Astrocyte (in vitro differentiated cells and primary cell): ENCODE measurements at regions not wholly inside any gene's neighbourhood (a gene's known extent, or its start where the extent isn't known, plus 50 kb on each side); places are given as distances from the start of the nearest gene placed in this dataset.

Source experiments
- DNase-seq: peaks from one replicate; pipeline ENCODE4 v3.0.0-alpha.2; 2010; ENCODE audit warnings: low read depth
- FAIRE-seq: peaks from 2 replicates; lab custom pipeline; 2011; peaks lifted over from hg19 to GRCh38; lab: Jason Lieb, UNC
- H2AFZ ChIP-seq: 2 replicates; pipeline ENCODE4 v1.6.0; 2012; ENCODE audit warnings: low read depth, low read length, inconsistent platforms
- H3K27ac ChIP-seq: 2 replicates; pipeline ENCODE4 v1.5.1; 2011; ENCODE audit warnings: low read depth, low read length, inconsistent platforms
- H3K27me3 ChIP-seq: 2 replicates; pipeline ENCODE4 v1.6.0; 2011; ENCODE audit warnings: low read length, inconsistent platforms; ENCODE audit not compliant: insufficient read depth
- H3K36me3 ChIP-seq: 2 replicates; pipeline ENCODE4 v1.5.1; 2011; ENCODE audit warnings: low read length, inconsistent platforms; ENCODE audit not compliant: insufficient read depth
- H3K4me1 ChIP-seq: 2 replicates; pipeline ENCODE4 v1.5.1; 2011; ENCODE audit warnings: low read length, inconsistent platforms; ENCODE audit not compliant: insufficient read depth
- H3K4me2 ChIP-seq: 2 replicates; pipeline ENCODE4 v1.6.0; 2012; ENCODE audit warnings: low read length, inconsistent platforms
- H3K4me3 ChIP-seq: 2 replicates; pipeline ENCODE4 v1.5.1; 2011; ENCODE audit warnings: low read depth, mild to moderate bottlenecking, low read length, inconsistent platforms; ENCODE audit not compliant: insufficient read depth
- H3K79me2 ChIP-seq: 2 replicates; pipeline ENCODE4 v1.6.0; 2012; ENCODE audit warnings: mild to moderate bottlenecking, low read length, inconsistent platforms; ENCODE audit not compliant: insufficient read depth
- H3K9ac ChIP-seq: 2 replicates; pipeline ENCODE4 v1.6.0; 2012; ENCODE audit warnings: mild to moderate bottlenecking, low read length, inconsistent platforms
- H3K9me3 ChIP-seq: 2 replicates; pipeline ENCODE4 v1.5.1; 2012; ENCODE audit warnings: low read depth, mild to moderate bottlenecking, low read length, inconsistent platforms; ENCODE audit not compliant: insufficient read depth
- H4K20me1 ChIP-seq: 2 replicates; pipeline ENCODE4 v1.6.0; 2012; ENCODE audit warnings: low read length, inconsistent platforms; ENCODE audit not compliant: insufficient read depth
- H3K27ac Mint-ChIP-seq: one replicate; pipeline ENCODE4 v1.8.0; 2021; ENCODE audit warnings: mild to moderate bottlenecking, mixed read lengths; ENCODE audit not compliant: unreplicated experiment
- H3K27me3 Mint-ChIP-seq: one replicate; pipeline ENCODE4 v1.8.0; 2021; ENCODE audit warnings: low read depth, mixed read lengths; ENCODE audit not compliant: unreplicated experiment
- H3K36me3 Mint-ChIP-seq: one replicate; pipeline ENCODE4 v1.8.0; 2021; ENCODE audit warnings: low read depth, mixed read lengths; ENCODE audit not compliant: unreplicated experiment
- H3K4me1 Mint-ChIP-seq: one replicate; pipeline ENCODE4 v1.8.0; 2021; ENCODE audit warnings: low read depth, mixed read lengths; ENCODE audit not compliant: unreplicated experiment
- H3K4me3 Mint-ChIP-seq: one replicate; pipeline ENCODE4 v1.8.0; 2021; ENCODE audit warnings: mild to moderate bottlenecking, moderate library complexity, mixed read lengths; ENCODE audit not compliant: unreplicated experiment
- H3K9me3 Mint-ChIP-seq: one replicate; pipeline ENCODE4 v1.8.0; 2021; ENCODE audit warnings: mild to moderate bottlenecking, mixed read lengths; ENCODE audit not compliant: unreplicated experiment
- CTCF ChIP-seq: IDR thresholded peaks from 2 replicates; pipeline ENCODE4 v1.5.1; 2011; ENCODE audit warnings: low read depth, mild to moderate bottlenecking, inconsistent platforms, low read length, moderate library complexity; ENCODE audit not compliant: insufficient read depth
- EZH2 ChIP-seq: IDR thresholded peaks from 2 replicates; pipeline ENCODE4 v1.6.1; 2012; ENCODE audit warnings: mild to moderate bottlenecking, low read length, inconsistent platforms; ENCODE audit not compliant: insufficient read depth

GRCh38 chr1:98391175-98391574 is 270.3 kb upstream of the SNX7 start:
- H3K36me3 Mint-ChIP-seq = no peaks in the 10 kb centered on the region
- H3K27ac Mint-ChIP-seq = peak overlapping the region; percentile 20
- no peaks in the 10 kb centered on the region for H3K27me3 Mint-ChIP-seq
- peaks cover 26% of the 10 kb centered on the region for H3K4me1 Mint-ChIP-seq
- no peak overlapping the region for H3K4me3 ChIP-seq
- H3K36me3 ChIP-seq = no peaks in the 10 kb centered on the region
- FAIRE-seq = no peak
- no peak overlapping the region for H3K4me2 ChIP-seq
- no peaks in the 10 kb centered on the region for H3K27me3 ChIP-seq
- H3K4me3 Mint-ChIP-seq = no peak overlapping the region
- no peak for DNase-seq
- no peaks in the 10 kb centered on the region for H3K79me2 ChIP-seq
- H3K9me3 Mint-ChIP-seq = no peaks in the 10 kb centered on the region
- no peak overlapping the region for H3K27ac ChIP-seq
- no peak overlapping the region for H2AFZ ChIP-seq
- H3K4me1 ChIP-seq = peaks cover 15% of the 10 kb centered on the region
- H3K9me3 ChIP-seq = no peaks in the 10 kb centered on the region
- H3K9ac ChIP-seq = no peak overlapping the region
- TF ChIP-seq EZH2 = no peak
- no peak for TF ChIP-seq CTCF
- no peaks in the 10 kb centered on the region for H4K20me1 ChIP-seq

GRCh38 chr1:98389809-98390208 is 271.7 kb upstream of the SNX7 start:
- Histone ChIP-seq H3K27me3 (no peaks in the 10 kb centered on the region), H3K9me3 (no peaks in the 10 kb centered on the region), H3K4me1 (peaks cover 15% of the 10 kb centered on the region), H3K27ac (peak overlapping the region; percentile 57), H2AFZ (no peak overlapping the region), H4K20me1 (no peaks in the 10 kb centered on the region), H3K4me2 (no peak overlapping the region), H3K79me2 (no peaks in the 10 kb centered on the region), H3K36me3 (no peaks in the 10 kb centered on the region), H3K9ac (no peak overlapping the region), H3K4me3 (no peak overlapping the region)
- TF ChIP-seq CTCF (no peak), EZH2 (no peak)
- Mint-ChIP-seq H3K4me3 (no peak overlapping the region), H3K36me3 (no peaks in the 10 kb centered on the region), H3K27me3 (no peaks in the 10 kb centered on the region), H3K9me3 (no peaks in the 10 kb centered on the region), H3K4me1 (peaks cover 28% of the 10 kb centered on the region), H3K27ac (peak overlapping the region; percentile 96)
- peak; percentile 83 for DNase-seq
- peak; percentile 88 for FAIRE-seq

- TF ChIP-seq EZH2 = no peak
- TF ChIP-seq CTCF = no peak
- Histone ChIP-seq H2AFZ (peak overlapping the region; percentile 19), H3K4me3 (peak overlapping the region; percentile 43), H3K27me3 (no peaks in the 10 kb centered on the region), H3K79me2 (no peaks in the 10 kb centered on the region), H3K9me3 (no peaks in the 10 kb centered on the region), H3K9ac (peak overlapping the region; percentile 21), H3K27ac (peak overlapping the region; percentile 48), H3K36me3 (no peaks in the 10 kb centered on the region), H4K20me1 (no peaks in the 10 kb centered on the region), H3K4me1 (peaks cover 15% of the 10 kb centered on the region), H3K4me2 (peak overlapping the region; percentile 71)
- Mint-ChIP-seq H3K4me3 (no peak overlapping the region), H3K4me1 (peaks cover 29% of the 10 kb centered on the region), H3K27ac (peak overlapping the region; percentile 96), H3K36me3 (no peaks in the 10 kb centered on the region), H3K27me3 (no peaks in the 10 kb centered on the region), H3K9me3 (no peaks in the 10 kb centered on the region)
- peak; percentile 84 for DNase-seq
- peak; percentile 84 for FAIRE-seq
These were observed 273.1 kb upstream of the SNX7 start for GRCh38 chr1:98388441-98388840.
